ENCODE measurements at regions not wholly inside any gene's neighbourhood (a gene's known extent, or its start where the extent isn't known, plus 50 kb on each side); places are given as distances from the start of the nearest gene placed in this dataset.

DNA sequence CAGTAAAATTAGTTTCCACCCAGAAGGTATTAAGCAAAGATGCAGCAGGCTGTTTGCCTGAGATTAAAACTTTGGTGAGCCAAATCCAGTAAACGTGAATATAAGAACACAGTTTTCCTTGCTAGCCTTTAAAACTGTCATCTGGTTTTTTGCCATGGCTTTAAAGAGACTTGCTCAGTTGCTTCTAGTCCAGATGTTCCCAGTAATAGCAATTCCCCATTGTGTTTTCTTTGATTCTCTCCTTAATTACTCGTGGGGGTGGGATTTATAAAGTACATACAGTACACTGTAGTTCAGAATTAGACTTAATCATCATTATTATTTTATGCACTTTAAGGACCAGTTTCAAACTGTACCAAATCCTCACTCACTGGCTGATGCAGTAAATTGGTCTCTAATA, 303.5 kb upstream of the ZNF804A start:
- Histone ChIP-seq H3K9ac (no peak overlapping the region), H3K4me1 (ENCODE audit: insufficient read depth) (no peaks in the 10 kb centered on the region), H3K9me3 (ENCODE audit: low read depth) (no peaks in the 10 kb centered on the region), H3K27ac (no peak overlapping the region), H3K4me2 (ENCODE audit: unreplicated experiment) (no peak overlapping the region), H4K20me1 (ENCODE audit: insufficient read depth) (no peaks in the 10 kb centered on the region), H3K27me3 (replicated peaks; ENCODE audit: insufficient read depth) (no peaks in the 10 kb centered on the region), H3F3A (ENCODE audit: insufficient read depth) (no peaks in the 10 kb centered on the region), H3K79me2 (ENCODE audit: insufficient read depth) (no peaks in the 10 kb centered on the region), H3K4me3 (no peak overlapping the region), H3K36me3 (ENCODE audit: low read depth) (no peaks in the 10 kb centered on the region), H3K9me2 (ENCODE audit: insufficient read depth) (no peaks in the 10 kb centered on the region), H2AFZ (no peak overlapping the region)
- WGBS, 2 experiments (ENCODE audit: low coverage in 1 of 2, low lambda C conversion rate in 2 of 2, missing lambda C conversion rate in 2 of 2), result 0 to 4% methylated on average over 2 of the region's 2 CpGs
- in situ Hi-C loops (cut with MboI), result no loop called here
- DNase-seq, result no peak
- TF ChIP-seq EZH2phosphoT487 (IDR thresholded peaks at IDR 0.05; ENCODE audit: insufficient read depth, low read depth) (no peak), EZH2 (IDR thresholded peaks at IDR 0.05; ENCODE audit: insufficient read depth, poor library complexity, severe bottlenecking) (no peak)

DNA sequence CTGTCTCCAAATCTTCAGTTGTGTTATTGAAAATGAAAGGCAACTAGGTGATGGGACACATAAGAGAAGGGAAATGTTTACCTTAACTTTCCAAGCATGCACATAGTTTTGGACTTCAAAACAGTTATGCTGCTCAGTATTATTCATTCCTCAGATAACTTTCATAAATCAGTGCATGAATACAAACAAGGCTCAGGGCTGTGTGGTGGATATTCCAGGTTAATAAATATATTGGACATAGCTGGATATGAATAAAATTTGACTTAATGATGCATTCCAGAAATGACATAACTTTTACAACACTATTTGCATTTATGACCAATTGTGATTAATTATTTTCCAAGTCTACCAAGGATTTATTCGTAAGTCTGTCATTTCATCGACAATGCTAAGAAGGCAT, 301.2 kb upstream of the ZNF804A start:
- DNase-seq, result no peak
- H3K36me3 ChIP-seq (ENCODE audit: low read depth), result no peaks in the 10 kb centered on the region
- H3K9ac ChIP-seq, result no peak overlapping the region
- WGBS, 2 experiments (ENCODE audit: low coverage in 1 of 2, low lambda C conversion rate in 2 of 2, missing lambda C conversion rate in 2 of 2), result 53 to 65% methylated on average over 2 of the region's 2 CpGs
- no peak for TF ChIP-seq EZH2 (IDR thresholded peaks at IDR 0.05; ENCODE audit: insufficient read depth, poor library complexity, severe bottlenecking)
- TF ChIP-seq EZH2phosphoT487 (IDR thresholded peaks at IDR 0.05; ENCODE audit: insufficient read depth, low read depth), result no peak
- H2AFZ ChIP-seq, result no peak overlapping the region
- no peaks in the 10 kb centered on the region for H3K27me3 ChIP-seq (replicated peaks; ENCODE audit: insufficient read depth)
- H3K79me2 ChIP-seq (ENCODE audit: insufficient read depth), result no peaks in the 10 kb centered on the region
- in situ Hi-C loops (cut with MboI), result no loop called here
- no peak overlapping the region for H3K4me2 ChIP-seq (ENCODE audit: unreplicated experiment)
- H4K20me1 ChIP-seq (ENCODE audit: insufficient read depth), result no peaks in the 10 kb centered on the region
- H3K4me3 ChIP-seq, result no peak overlapping the region
- H3K9me3 ChIP-seq (ENCODE audit: low read depth), result no peaks in the 10 kb centered on the region
- no peaks in the 10 kb centered on the region for H3K9me2 ChIP-seq (ENCODE audit: insufficient read depth)
- H3K4me1 ChIP-seq (ENCODE audit: insufficient read depth), result no peaks in the 10 kb centered on the region
- no peak overlapping the region for H3K27ac ChIP-seq
- H3F3A ChIP-seq (ENCODE audit: insufficient read depth), result no peaks in the 10 kb centered on the region

DNA sequence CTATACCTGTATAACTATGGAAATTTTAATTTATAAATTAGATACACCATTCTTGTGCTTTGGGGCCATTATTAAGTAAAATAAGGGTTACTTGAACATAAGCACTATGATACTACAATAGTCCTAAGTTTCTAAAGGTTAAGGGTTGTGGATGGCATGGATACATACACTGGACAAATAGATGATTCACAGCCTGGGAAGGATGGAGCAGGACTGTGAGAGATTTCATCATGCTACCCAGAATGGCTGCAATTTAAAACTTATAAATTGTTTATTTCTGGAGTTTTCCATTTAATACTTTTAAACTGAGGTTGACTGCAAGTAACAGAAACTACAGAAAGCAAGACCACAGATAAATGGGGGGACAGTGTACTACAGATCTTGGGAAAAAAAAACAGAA, 295.8 kb upstream of the ZNF804A start:
- Histone ChIP-seq H3K36me3 (ENCODE audit: low read depth) (no peaks in the 10 kb centered on the region), H3K4me2 (ENCODE audit: unreplicated experiment) (no peak overlapping the region), H3K4me3 (no peak overlapping the region), H3K9me3 (ENCODE audit: low read depth) (no peaks in the 10 kb centered on the region), H3K27me3 (replicated peaks; ENCODE audit: insufficient read depth) (no peaks in the 10 kb centered on the region), H3K79me2 (ENCODE audit: insufficient read depth) (no peaks in the 10 kb centered on the region), H3K9me2 (ENCODE audit: insufficient read depth) (no peaks in the 10 kb centered on the region), H2AFZ (no peak overlapping the region), H4K20me1 (ENCODE audit: insufficient read depth) (no peaks in the 10 kb centered on the region), H3F3A (ENCODE audit: insufficient read depth) (no peaks in the 10 kb centered on the region), H3K27ac (no peak overlapping the region), H3K9ac (no peak overlapping the region), H3K4me1 (ENCODE audit: insufficient read depth) (no peaks in the 10 kb centered on the region)
- in situ Hi-C loops (cut with MboI), result no loop called here
- peak; percentile 0 for DNase-seq
- no peak for TF ChIP-seq EZH2phosphoT487 (IDR thresholded peaks at IDR 0.05; ENCODE audit: insufficient read depth, low read depth)
- TF ChIP-seq EZH2 (IDR thresholded peaks at IDR 0.05; ENCODE audit: insufficient read depth, poor library complexity, severe bottlenecking), result no peak

DNA sequence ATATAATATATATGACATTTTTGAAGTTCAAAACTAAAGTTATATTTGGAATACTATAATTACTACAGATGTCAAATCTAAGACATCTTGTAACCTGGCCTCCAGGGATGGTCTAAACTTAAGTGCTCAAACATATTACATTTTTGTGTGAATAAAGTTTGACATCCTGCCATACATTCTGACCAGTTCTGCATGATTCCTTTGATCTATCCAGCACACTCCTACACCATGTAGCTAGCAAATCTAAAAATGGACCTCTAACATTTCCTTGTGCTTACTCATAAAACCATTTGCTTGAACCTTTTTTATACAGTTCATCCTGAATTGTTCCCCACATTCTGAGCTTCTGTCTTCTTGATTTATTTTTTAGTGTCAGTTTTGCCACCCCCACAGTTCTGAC, 294.3 kb upstream of the ZNF804A start:
- no peak overlapping the region for H2AFZ ChIP-seq
- H3K9me3 ChIP-seq (ENCODE audit: low read depth), result no peaks in the 10 kb centered on the region
- H3K9ac ChIP-seq, result no peak overlapping the region
- H3F3A ChIP-seq (ENCODE audit: insufficient read depth), result no peaks in the 10 kb centered on the region
- H3K27ac ChIP-seq, result no peak overlapping the region
- H3K36me3 ChIP-seq (ENCODE audit: low read depth), result no peaks in the 10 kb centered on the region
- no peaks in the 10 kb centered on the region for H4K20me1 ChIP-seq (ENCODE audit: insufficient read depth)
- H3K4me2 ChIP-seq (ENCODE audit: unreplicated experiment), result no peak overlapping the region
- H3K27me3 ChIP-seq (replicated peaks; ENCODE audit: insufficient read depth), result no peaks in the 10 kb centered on the region
- in situ Hi-C loops (cut with MboI), result no loop called here
- no peaks in the 10 kb centered on the region for H3K79me2 ChIP-seq (ENCODE audit: insufficient read depth)
- H3K4me1 ChIP-seq (ENCODE audit: insufficient read depth), result no peaks in the 10 kb centered on the region
- H3K9me2 ChIP-seq (ENCODE audit: insufficient read depth), result no peaks in the 10 kb centered on the region
- H3K4me3 ChIP-seq, result no peak overlapping the region
- TF ChIP-seq EZH2 (IDR thresholded peaks at IDR 0.05; ENCODE audit: insufficient read depth, poor library complexity, severe bottlenecking), result no peak
- TF ChIP-seq EZH2phosphoT487 (IDR thresholded peaks at IDR 0.05; ENCODE audit: insufficient read depth, low read depth), result no peak
- DNase-seq, result no peak

DNA sequence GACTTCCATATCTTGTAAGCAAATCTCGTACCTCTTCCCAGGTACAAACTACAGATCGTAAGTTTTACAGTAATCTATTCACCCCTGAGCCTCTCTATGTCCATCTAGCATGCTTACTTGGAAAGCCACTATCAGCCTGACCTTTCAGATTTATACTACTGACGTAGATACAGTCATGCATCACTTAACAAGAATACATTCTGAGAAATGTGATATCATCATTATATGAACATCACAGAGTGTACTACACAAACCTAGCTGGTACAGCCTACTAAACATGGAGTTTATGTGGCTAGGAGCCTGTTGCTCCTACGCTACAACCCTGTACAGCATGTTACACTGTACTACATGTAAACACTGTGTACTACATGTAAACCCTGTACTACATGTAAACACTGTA, 293.2 kb upstream of the ZNF804A start:
- TF ChIP-seq EZH2phosphoT487 (IDR thresholded peaks at IDR 0.05; ENCODE audit: insufficient read depth, low read depth) (no peak), EZH2 (IDR thresholded peaks at IDR 0.05; ENCODE audit: insufficient read depth, poor library complexity, severe bottlenecking) (no peak)
- Histone ChIP-seq H3K4me3 (no peak overlapping the region), H3F3A (ENCODE audit: insufficient read depth) (no peaks in the 10 kb centered on the region), H3K9ac (no peak overlapping the region), H3K9me2 (ENCODE audit: insufficient read depth) (no peaks in the 10 kb centered on the region), H3K27ac (no peak overlapping the region), H3K79me2 (ENCODE audit: insufficient read depth) (no peaks in the 10 kb centered on the region), H3K27me3 (replicated peaks; ENCODE audit: insufficient read depth) (no peaks in the 10 kb centered on the region), H3K9me3 (ENCODE audit: low read depth) (no peaks in the 10 kb centered on the region), H3K4me2 (ENCODE audit: unreplicated experiment) (no peak overlapping the region), H2AFZ (no peak overlapping the region), H3K4me1 (ENCODE audit: insufficient read depth) (no peaks in the 10 kb centered on the region), H3K36me3 (ENCODE audit: low read depth) (no peaks in the 10 kb centered on the region), H4K20me1 (ENCODE audit: insufficient read depth) (no peaks in the 10 kb centered on the region)
- WGBS, 2 experiments (ENCODE audit: low coverage in 1 of 2, low lambda C conversion rate in 2 of 2, missing lambda C conversion rate in 2 of 2), result 19% methylated on average over 4 of the region's 4 CpGs
- in situ Hi-C loops (cut with MboI), result no loop called here
- no peak for DNase-seq

Data from GM23248 (cell line).